Uterus (tissue), 3 donors: ENCODE measurements at regions not wholly inside any gene's neighbourhood (a gene's known extent, or its start where the extent isn't known, plus 50 kb on each side); places are given as distances from the start of the nearest gene placed in this dataset.

ENCODE experiments used
- DNase-seq, 2 donors: peaks; one replicate each; pipeline ENCODE4 v3.0.0-alpha.2; 2019 to 2020
- H3K27ac ChIP-seq, 2 donors: fragments of 200-600 bp; sonication (generic); 1 replicate in 1 of 2; 2 replicates in 1 of 2; pipeline ENCODE4 v1.5.1; 2016 to 2018
- H3K27me3 ChIP-seq, 2 donors: fragments of 200-600 bp; sonication (generic); one replicate each; pipeline ENCODE4 v1.5.1; 2018 to 2019; ENCODE audit warnings: control low read depth in 1 of 2
- H3K36me3 ChIP-seq, 2 donors: fragments of 200-600 bp; sonication (generic); one replicate each; pipeline ENCODE4 v1.5.1; 2019; ENCODE audit warnings: control low read depth in 1 of 2
- H3K4me1 ChIP-seq, 2 donors: fragments of 200-600 bp; sonication (generic); one replicate each; pipeline ENCODE4 v1.5.1; 2018 to 2019; ENCODE audit warnings: control low read depth in 1 of 2
- H3K4me3 ChIP-seq, 2 donors: fragments of 200-600 bp; sonication (generic); 1 replicate in 1 of 2; 2 replicates in 1 of 2; pipeline ENCODE4 v1.5.1; 2018 to 2019; ENCODE audit warnings: mild to moderate bottlenecking in 1 of 2
- H3K9me3 ChIP-seq, 2 donors: fragments of 200-600 bp; sonication (generic); one replicate each; pipeline ENCODE4 v1.5.1; 2019; ENCODE audit warnings: control low read depth in 1 of 2
- CTCF ChIP-seq, 4 experiments: fragments of 200-600 bp in 2 of 4; fragments of 450-650 bp in 2 of 4; sonication (generic) in 2 of 4; IDR thresholded peaks; one replicate each; pipeline ENCODE4 v1.5.1; 2016 to 2019; ENCODE audit warnings: antibody characterized with exemption in 4 of 4, mild to moderate bottlenecking in 2 of 4, moderate library complexity in 1 of 4
- POLR2A ChIP-seq, 2 donors: fragments of 450-650 bp; IDR thresholded peaks; one replicate each; pipeline ENCODE4 v1.6.1; 2016; ENCODE audit warnings: antibody characterized with exemption in 2 of 2, mild to moderate bottlenecking in 1 of 2, moderate library complexity in 1 of 2
- intact Hi-C: fragments of 100-400 bp; cut with DNase I; formaldehyde crosslinking; loops from one replicate; pipeline ENCODE4 v1.15.1; 2023; ENCODE audit warnings: low total_unique reads
- donor health status: DM: yes; HTN: yes; CAD: no.

GRCh38 chr12:97745406-97746101 lies 282.9 kb downstream of the RMST start:
- intact Hi-C loops: no loop called here
- TF ChIP-seq CTCF (IDR thresholded peaks at IDR 0.05) (no peak), POLR2A (IDR thresholded peaks at IDR 0.05) (no peak)

GRCh38 chr12:97748298-97748697 lies 285.7 kb downstream of the RMST start:
- intact Hi-C loops: no loop called here
- TF ChIP-seq POLR2A (IDR thresholded peaks at IDR 0.05) (no peak), CTCF (IDR thresholded peaks at IDR 0.05) (no peak)
- DNase-seq: no peak
- H3K4me1 ChIP-seq: no peaks in the 10 kb centered on the region
- no peaks in the 10 kb centered on the region for H3K27me3 ChIP-seq
- no peaks in the 10 kb centered on the region for H3K9me3 ChIP-seq
- H3K36me3 ChIP-seq: no peaks in the 10 kb centered on the region
- H3K4me3 ChIP-seq: no peak overlapping the region
- no peak overlapping the region for H3K27ac ChIP-seq

More at GRCh38 chr12:97745406-97746101, 282.9 kb downstream of the RMST start:
- Histone ChIP-seq H3K9me3 (no peaks in the 10 kb centered on the region), H3K27ac (no peak overlapping the region), H3K36me3 (no peaks in the 10 kb centered on the region), H3K4me1 (no peaks in the 10 kb centered on the region), H3K4me3 (no peak overlapping the region), H3K27me3 (no peaks in the 10 kb centered on the region)
- DNase-seq: no peak

- intact Hi-C loops: no loop called here
- no peaks in the 10 kb centered on the region for H3K27me3 ChIP-seq
These were observed 289.1 kb downstream of the RMST start for GRCh38 chr12:97751704-97752103.

GRCh38 chr12:97752129-97752528 lies 289.5 kb downstream of the RMST start:
- Histone ChIP-seq H3K9me3 (no peaks in the 10 kb centered on the region), H3K27ac (no peak overlapping the region), H3K36me3 (no peaks in the 10 kb centered on the region), H3K4me3 (no peak overlapping the region), H3K27me3 (no peaks in the 10 kb centered on the region), H3K4me1 (no peaks in the 10 kb centered on the region)
- intact Hi-C loops: no loop called here
- no peak for TF ChIP-seq CTCF (IDR thresholded peaks at IDR 0.05)
- TF ChIP-seq POLR2A (IDR thresholded peaks at IDR 0.05): no peak
- no peak for DNase-seq

More at GRCh38 chr12:97751704-97752103, 289.1 kb downstream of the RMST start:
- Histone ChIP-seq H3K27ac (no peak overlapping the region), H3K4me1 (no peaks in the 10 kb centered on the region), H3K9me3 (no peaks in the 10 kb centered on the region), H3K4me3 (no peak overlapping the region), H3K36me3 (no peaks in the 10 kb centered on the region)
- TF ChIP-seq POLR2A (IDR thresholded peaks at IDR 0.05) (no peak), CTCF (IDR thresholded peaks at IDR 0.05) (no peak)
- DNase-seq: no peak

- no peak for TF ChIP-seq POLR2A (IDR thresholded peaks at IDR 0.05)
- no peak for TF ChIP-seq CTCF (IDR thresholded peaks at IDR 0.05)
- intact Hi-C loops: no loop called here
These were observed 290.7 kb downstream of the RMST start for GRCh38 chr12:97753332-97753731.

More at GRCh38 chr12:97753332-97753731, 290.7 kb downstream of the RMST start:
- H3K4me3 ChIP-seq: no peak overlapping the region
- no peaks in the 10 kb centered on the region for H3K27me3 ChIP-seq
- no peak for DNase-seq
- no peaks in the 10 kb centered on the region for H3K9me3 ChIP-seq
- H3K27ac ChIP-seq: no peak overlapping the region
- H3K4me1 ChIP-seq: no peaks in the 10 kb centered on the region
- no peaks in the 10 kb centered on the region for H3K36me3 ChIP-seq
